NCI-H2081 (cell line): ENCODE measurements at regions not wholly inside any gene's neighbourhood (a gene's known extent, or its start where the extent isn't known, plus 50 kb on each side); places are given as distances from the start of the nearest gene placed in this dataset.
A peak's percentile ranks its signal among the peaks of the same experiment; 100 is the strongest.
"Not testable (repeated sequence)": the region's sequence is repeated elsewhere in the genome, so short reads cannot be mapped to it uniquely, and the experiment has no call there.

Experiments
- DNase-seq, 2 experiments: peaks; one replicate each; lab custom pipeline; 2025; lab: John Stamatoyannopoulos, UW

- no peak for DNase-seq
These were observed 894.1 kb upstream of the MIR17HG start for GRCh38 chr13:90453342-90453741.

- DNase-seq, result no peak
These were observed 893.4 kb upstream of the MIR17HG start for GRCh38 chr13:90454002-90454636.

- no peak for DNase-seq
These were observed 892.4 kb upstream of the MIR17HG start for GRCh38 chr13:90455067-90455466.

- DNase-seq, result no peak
These were observed 891.7 kb upstream of the MIR17HG start for GRCh38 chr13:90455823-90456222.

GRCh38 chr13:90461398-90461797 lies 886.1 kb upstream of the MIR17HG start:
- no peak for DNase-seq

DNA sequence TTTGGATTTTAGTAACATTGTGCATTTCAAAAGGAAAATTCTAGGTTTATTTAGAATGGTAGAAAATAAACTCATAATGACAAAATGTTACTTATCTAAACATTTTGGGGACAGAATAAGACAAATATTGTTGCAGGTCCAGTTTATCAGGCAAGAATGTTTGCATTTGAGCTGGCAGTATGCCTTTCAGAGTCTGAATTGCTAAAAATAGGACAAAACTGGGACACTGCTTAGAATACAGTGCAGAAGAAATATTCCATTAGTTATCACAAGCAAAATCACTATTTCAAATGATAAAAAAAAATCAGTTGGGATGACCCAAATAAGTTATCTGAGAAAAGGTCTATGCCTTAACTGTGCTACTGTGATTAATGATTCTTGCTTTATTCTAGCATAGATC lies 870.3 kb upstream of the MIR17HG start:
- DNase-seq, result no peak

GRCh38 chr13:90483906-90484305 lies 863.6 kb upstream of the MIR17HG start:
- no peak for DNase-seq

GRCh38 chr13:90485436-90485835 lies 862.1 kb upstream of the MIR17HG start:
- DNase-seq, result no peak

DNA sequence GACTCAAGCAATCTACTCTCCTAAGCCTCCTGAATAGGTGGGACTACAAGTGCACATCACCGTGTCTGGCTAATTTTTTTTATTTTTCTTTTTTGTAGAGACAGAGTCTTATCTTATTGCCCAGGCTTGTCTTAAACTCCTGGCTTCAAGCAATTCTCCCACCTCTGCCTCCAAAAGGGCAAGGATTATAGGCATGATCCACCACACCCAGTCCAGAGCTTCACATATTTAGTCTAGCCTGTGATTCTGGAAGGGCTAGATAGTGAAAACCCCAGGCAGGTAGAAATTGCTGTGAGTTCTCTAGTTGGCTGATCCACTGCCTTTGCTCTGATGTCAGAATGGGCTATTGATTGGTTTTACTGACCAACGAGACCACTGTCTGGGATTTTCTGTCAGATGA lies 854.6 kb upstream of the MIR17HG start:
- DNase-seq, result no peak

- no peak for DNase-seq
These were observed 853.8 kb upstream of the MIR17HG start for GRCh38 chr13:90493667-90494066.

- DNase-seq, result not testable (repeated sequence)
These were observed 852.6 kb upstream of the MIR17HG start for GRCh38 chr13:90494849-90495248.

DNA sequence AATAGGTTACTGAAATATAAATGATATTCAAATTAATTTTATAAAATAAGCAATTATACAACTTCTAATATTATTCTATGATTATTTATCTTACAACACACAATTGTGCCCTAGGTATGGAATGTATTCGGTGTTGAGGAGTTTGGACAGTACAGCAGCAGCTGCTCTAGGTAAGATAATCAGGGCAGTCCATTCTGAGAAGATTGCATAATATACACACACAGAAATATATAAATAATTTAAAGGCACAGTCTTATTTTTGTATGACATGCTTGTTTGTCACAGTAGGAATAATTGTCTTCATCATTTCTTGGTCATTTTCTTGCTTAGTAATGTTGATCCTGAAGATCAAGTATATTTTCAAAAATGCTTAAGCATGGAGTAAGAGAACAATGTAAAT lies 849.4 kb upstream of the MIR17HG start:
- no peak for DNase-seq

- DNase-seq, result no peak
These were observed 848.7 kb upstream of the MIR17HG start for GRCh38 chr13:90498816-90499215.

GRCh38 chr13:90500569-90500968 lies 846.9 kb upstream of the MIR17HG start:
- DNase-seq, result no peak

GRCh38 chr13:90502153-90502552 lies 845.3 kb upstream of the MIR17HG start:
- DNase-seq, result peak; percentile 21 to 74

GRCh38 chr13:90502762-90503161 lies 844.7 kb upstream of the MIR17HG start:
- DNase-seq, result no peak

DNA sequence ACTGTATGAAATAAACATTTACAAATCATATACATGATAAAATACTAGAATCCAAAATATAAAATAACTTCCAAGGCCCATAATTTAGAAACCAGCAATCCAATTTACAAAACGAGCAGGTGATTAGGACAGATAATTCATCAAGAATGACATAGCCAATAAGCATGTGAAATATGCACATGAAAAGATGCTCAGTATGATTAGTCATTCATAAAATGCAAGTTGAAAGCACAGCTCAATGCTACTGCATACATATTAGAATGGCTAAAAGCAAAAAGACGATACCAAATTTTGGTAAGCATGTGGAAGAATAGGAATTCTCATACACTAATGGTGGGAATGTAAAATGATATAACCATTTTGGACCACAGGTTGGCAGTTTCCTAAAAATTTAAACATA lies 837.2 kb upstream of the MIR17HG start:
- no peak for DNase-seq

DNA sequence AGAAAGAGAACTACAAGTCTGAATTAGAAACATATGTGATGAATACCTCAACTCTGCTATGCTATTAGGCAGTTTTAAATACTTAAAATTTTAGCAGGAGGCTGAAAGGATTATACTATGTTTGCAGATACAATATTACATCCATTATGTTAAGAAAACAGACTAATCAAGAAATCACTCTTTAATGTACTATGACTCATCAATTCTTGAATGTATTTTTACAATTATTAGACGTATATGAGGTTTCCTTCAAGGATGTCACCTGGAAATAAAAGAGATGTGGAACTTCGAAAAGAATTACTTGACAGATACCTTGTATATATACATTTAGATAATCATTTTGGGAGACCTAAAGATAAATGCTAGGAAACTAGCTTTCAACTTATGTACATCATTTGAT lies 835.6 kb upstream of the MIR17HG start:
- DNase-seq, result no peak

DNA sequence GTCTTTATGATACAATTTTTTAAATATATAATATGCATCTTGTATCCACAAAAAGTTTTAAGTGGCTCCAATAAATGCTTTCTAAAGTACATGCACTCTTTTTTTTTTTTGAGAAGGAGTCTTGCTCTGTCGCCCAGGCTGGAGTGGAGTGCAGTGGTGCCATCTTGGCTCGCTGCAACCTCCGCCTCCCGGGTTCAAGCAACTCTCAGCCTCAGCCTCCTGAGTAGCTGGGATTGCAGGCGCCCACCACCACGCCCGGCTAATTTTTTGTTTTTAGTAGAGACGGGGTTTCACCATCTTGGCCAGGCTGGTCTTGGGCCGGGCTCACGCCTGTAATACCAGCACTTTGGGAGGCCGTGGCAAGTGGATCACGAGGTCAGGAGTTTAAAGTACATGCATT lies 832.8 kb upstream of the MIR17HG start:
- not testable (repeated sequence) for DNase-seq

DNA sequence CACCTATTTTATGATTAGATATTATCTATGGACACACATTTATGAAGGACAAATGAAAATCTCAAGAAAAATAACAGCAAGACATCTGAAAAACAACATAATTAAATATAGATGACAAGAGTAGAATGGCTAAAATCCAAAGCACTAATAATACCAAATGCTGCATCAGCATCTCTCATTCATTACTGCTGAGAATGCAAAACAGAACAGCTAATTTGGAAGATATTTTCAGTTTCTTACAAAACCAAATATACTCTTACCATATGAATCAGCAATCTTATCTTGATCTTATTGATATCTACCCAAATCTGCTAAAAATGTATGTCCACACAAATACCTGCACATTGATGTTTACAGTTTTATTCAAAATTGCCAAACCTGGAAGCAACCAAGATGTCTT lies 829.1 kb upstream of the MIR17HG start:
- DNase-seq, result no peak

DNA sequence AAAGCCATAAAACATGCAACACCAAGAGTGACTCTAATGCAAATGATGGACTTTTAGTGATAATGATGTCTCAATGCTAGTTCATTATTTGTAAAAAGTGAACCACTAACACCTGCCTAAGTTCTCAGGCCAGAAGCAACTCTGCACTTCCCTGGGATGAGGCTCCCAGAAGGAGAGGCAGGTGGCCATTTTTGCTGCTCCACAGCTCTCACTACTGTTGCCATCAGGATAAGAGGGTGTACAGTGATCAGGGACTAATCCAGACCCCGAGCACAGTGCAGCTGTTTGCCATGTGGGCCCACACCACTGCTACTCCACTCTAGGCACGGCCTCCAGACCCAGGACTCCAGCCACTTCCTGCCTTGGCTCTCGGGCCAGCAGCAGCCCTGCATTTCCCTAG lies 828.3 kb upstream of the MIR17HG start:
- no peak for DNase-seq

DNA sequence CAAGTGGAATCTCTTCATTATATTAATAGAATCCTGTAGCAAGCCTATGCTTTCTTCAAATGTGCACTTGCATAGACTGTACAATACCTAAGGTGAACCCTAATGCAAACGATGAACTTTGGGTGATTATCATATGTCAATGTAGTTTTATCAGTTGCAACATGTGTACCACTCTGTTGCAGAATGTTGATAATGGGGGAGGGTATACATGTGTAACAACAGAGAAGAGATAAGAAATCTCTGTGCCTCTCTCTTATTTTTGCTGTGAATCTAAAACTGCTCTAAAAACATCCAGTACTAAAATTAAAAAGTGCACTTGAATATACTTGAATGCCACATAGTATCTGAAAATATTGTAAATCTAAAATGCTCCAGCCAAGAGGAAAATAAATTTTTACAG lies 820.8 kb upstream of the MIR17HG start:
- DNase-seq, result no peak

DNA sequence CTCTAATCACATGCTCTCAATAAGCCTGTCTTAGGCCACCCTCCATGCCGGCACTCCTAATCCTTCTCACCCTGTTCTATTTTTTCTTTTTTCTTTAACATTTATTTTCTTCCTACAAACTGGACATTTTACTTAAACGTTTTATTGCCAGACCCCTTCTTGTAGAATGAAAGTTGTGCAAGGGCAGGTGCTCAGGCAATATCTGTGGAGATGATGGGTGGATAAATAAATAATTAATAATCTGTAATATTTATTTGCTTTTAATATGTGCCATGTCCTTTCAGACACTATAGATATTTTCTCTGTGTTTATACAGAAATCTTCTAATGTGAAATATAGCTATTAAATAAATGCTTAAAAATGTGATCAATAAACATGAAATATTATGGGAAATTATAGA lies 815.7 kb upstream of the MIR17HG start:
- no peak for DNase-seq

DNA sequence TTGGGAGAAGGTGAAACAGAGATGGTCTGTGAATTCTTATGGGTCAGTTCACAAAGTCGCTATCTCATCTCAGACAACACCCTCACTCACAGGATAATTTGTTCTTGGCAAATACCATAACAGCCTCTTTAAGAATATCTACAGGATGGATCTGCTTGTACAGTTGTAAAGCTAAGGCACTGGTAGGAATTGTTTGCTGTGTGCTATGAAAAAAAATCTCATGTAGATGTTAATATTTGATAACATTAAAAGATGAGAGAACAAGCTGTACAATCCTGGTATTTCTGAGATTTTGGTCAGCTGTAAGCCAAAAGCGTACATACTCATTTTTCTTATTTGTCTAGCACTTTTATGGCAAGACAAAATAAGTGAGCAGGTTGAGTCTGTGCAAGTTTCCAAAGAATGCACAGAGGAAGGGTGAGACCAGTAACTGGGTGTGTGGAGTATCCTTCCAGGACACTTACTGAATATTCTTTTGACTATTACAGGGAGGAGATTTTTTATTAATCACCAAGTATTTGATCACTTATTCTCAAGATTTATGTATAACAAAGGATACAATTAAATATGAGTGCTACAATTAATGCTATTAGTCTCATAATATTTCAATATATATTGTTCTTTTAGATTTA lies 814.5 kb upstream of the MIR17HG start:
- DNase-seq, result no peak
